Activated T-cell treated with anti-CD3 and anti-CD28 coated beads, Interleukin-2, amount 50 U/mL, for 4 hours (primary cell): ENCODE measurements at regions not wholly inside any gene's neighbourhood (a gene's known extent, or its start where the extent isn't known, plus 50 kb on each side); places are given as distances from the start of the nearest gene placed in this dataset.

Source experiments
- ATAC-seq, 2 donors: fragments of 200-7000 bp; cut with Tn5 transposase; one replicate each; pipeline ENCODE4 v1.10.0; 2021
- DNase-seq: peaks from one replicate; pipeline ENCODE4 v3.0.0-alpha.2; 2020
- H3K27me3 Mint-ChIP-seq: one replicate; pipeline ENCODE4 v1.8.0; 2021; ENCODE audit warnings: low read depth, mixed read lengths
- H3K36me3 Mint-ChIP-seq: one replicate; pipeline ENCODE4 v1.8.0; 2022; ENCODE audit warnings: mixed read lengths; ENCODE audit not compliant: insufficient read depth
- H3K4me1 Mint-ChIP-seq: one replicate; pipeline ENCODE4 v1.8.0; 2021; ENCODE audit warnings: low read depth, mixed read lengths
- H3K4me3 Mint-ChIP-seq: one replicate; pipeline ENCODE4 v1.8.0; 2021; ENCODE audit warnings: mild to moderate bottlenecking, moderate library complexity, mixed read lengths
- H3K9me3 Mint-ChIP-seq: one replicate; pipeline ENCODE4 v1.8.0; 2021; ENCODE audit warnings: mixed read lengths

DNA sequence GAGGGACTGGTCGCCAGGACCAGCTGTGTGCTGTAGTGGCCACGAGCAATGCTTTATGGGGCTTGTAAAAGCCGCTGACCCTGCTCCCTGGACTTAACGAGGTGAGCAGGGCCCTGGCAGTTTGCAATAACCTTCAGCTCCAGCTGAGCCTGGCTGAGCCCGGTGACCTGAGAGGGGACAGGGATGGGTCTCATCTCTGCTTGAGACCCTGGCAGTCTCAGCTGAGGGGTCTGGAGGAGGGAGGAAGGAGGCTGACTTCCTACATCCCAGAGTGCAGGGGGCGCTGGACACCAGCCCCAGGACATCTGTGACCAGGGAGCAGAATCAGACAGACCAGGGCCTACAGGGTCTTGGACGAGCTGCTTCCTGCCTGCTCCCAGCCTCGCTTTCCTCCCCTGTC lies 277.5 kb upstream of the MVB12B start:
- H3K27me3 Mint-ChIP-seq = peaks cover 34% of the 10 kb centered on the region
- no peaks in the 10 kb centered on the region for H3K36me3 Mint-ChIP-seq
- peaks cover 4% of the 10 kb centered on the region for H3K9me3 Mint-ChIP-seq
- no peak overlapping the region for H3K4me3 Mint-ChIP-seq
- ATAC-seq (no peak), DNase-seq (no peak)
- no peaks in the 10 kb centered on the region for H3K4me1 Mint-ChIP-seq

DNA sequence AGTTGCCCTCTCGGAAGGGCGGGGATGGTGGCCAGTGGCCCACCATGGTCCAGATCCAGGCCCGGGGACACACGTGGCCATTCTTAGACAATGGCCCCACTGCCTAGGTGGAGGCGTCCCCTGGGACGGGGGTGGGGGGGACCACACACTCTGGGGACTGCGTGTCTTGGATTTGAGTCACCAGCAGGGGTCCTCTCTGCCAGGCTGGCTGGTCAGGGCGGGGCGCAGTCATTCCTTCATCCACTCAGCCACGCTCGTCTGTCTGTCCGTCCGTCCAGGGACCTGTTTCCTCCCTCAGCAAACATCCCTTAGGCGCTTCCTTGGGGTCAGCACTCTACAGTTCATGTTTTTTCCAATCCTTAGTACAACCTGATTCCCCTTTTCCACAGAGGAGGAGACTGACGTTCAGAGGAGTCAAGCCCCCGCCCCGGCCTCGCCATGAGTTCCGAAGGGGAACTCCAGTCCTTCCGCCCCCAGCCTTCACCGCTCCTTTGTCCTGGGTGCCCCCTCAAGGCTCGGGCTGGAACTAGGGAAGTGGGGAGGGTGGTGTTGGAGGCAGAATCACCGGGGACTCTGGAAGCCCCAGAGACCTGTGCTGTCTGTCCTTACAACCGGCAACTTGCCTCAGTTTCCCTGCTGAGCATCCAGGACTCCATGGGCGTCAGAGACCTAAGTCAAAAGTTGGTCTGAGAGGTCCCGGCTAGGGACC lies 276.6 kb upstream of the MVB12B start:
- no peaks in the 10 kb centered on the region for H3K9me3 Mint-ChIP-seq

GRCh38 chr9:126050605-126050990 lies 276.0 kb upstream of the MVB12B start:
- no peak overlapping the region for H3K4me3 Mint-ChIP-seq
- H3K36me3 Mint-ChIP-seq = no peaks in the 10 kb centered on the region
- H3K27me3 Mint-ChIP-seq = peaks cover 35% of the 10 kb centered on the region
- DNase-seq (no peak), ATAC-seq (no peak)
- no peaks in the 10 kb centered on the region for H3K4me1 Mint-ChIP-seq
- H3K9me3 Mint-ChIP-seq = no peaks in the 10 kb centered on the region

More for the DNA sequence above, 276.6 kb upstream of the MVB12B start:
- ATAC-seq (no peak), DNase-seq (no peak)
- Mint-ChIP-seq H3K36me3 (no peaks in the 10 kb centered on the region), H3K27me3 (peaks cover 31% of the 10 kb centered on the region), H3K4me1 (no peaks in the 10 kb centered on the region), H3K4me3 (no peak overlapping the region)

- Mint-ChIP-seq H3K4me3 (no peak overlapping the region), H3K9me3 (no peaks in the 10 kb centered on the region)
- no peak for DNase-seq
Observed at GRCh38 chr9:126051446-126052130, 275.0 kb upstream of the MVB12B start.

DNA sequence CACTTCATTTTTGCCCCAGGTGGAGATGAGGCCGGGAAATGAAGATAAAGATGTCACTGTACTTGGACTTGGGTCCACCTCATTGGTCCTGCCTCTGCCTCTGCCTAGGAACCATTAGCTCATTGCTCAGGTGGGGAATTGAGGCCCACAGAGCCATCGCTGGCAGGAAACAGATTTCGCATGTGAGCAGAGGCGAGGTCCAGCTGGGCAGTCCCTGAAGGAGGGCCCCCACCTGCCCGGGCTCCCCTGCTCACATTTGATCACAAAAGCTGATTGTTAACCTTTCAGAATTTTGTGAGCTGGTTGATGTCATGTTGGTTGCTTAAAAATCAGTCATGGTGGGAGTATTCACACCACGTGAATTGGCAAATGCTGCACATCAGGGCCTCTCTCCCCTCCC lies 273.8 kb upstream of the MVB12B start:
- H3K36me3 Mint-ChIP-seq = no peaks in the 10 kb centered on the region
- no peaks in the 10 kb centered on the region for H3K4me1 Mint-ChIP-seq
- H3K4me3 Mint-ChIP-seq = no peak overlapping the region
- ATAC-seq (no peak), DNase-seq (no peak)
- peaks cover 27% of the 10 kb centered on the region for H3K27me3 Mint-ChIP-seq
- no peaks in the 10 kb centered on the region for H3K9me3 Mint-ChIP-seq

More at GRCh38 chr9:126051446-126052130, 275.0 kb upstream of the MVB12B start:
- Mint-ChIP-seq H3K4me1 (no peaks in the 10 kb centered on the region), H3K27me3 (peaks cover 33% of the 10 kb centered on the region), H3K36me3 (no peaks in the 10 kb centered on the region)
- ATAC-seq = no peak

- DNase-seq (no peak), ATAC-seq (no peak)
- H3K4me3 Mint-ChIP-seq = no peak overlapping the region
- H3K9me3 Mint-ChIP-seq = no peaks in the 10 kb centered on the region
- no peaks in the 10 kb centered on the region for H3K4me1 Mint-ChIP-seq
- H3K27me3 Mint-ChIP-seq = peaks cover 27% of the 10 kb centered on the region
- no peaks in the 10 kb centered on the region for H3K36me3 Mint-ChIP-seq
Observed at GRCh38 chr9:126053913-126054312, 272.7 kb upstream of the MVB12B start.

- DNase-seq (no peak), ATAC-seq (no peak)
- Mint-ChIP-seq H3K27me3 (peaks cover 30% of the 10 kb centered on the region), H3K4me1 (no peaks in the 10 kb centered on the region), H3K4me3 (no peak overlapping the region), H3K9me3 (no peaks in the 10 kb centered on the region), H3K36me3 (no peaks in the 10 kb centered on the region)
Observed at GRCh38 chr9:126055381-126055985, 271.1 kb upstream of the MVB12B start.

DNA sequence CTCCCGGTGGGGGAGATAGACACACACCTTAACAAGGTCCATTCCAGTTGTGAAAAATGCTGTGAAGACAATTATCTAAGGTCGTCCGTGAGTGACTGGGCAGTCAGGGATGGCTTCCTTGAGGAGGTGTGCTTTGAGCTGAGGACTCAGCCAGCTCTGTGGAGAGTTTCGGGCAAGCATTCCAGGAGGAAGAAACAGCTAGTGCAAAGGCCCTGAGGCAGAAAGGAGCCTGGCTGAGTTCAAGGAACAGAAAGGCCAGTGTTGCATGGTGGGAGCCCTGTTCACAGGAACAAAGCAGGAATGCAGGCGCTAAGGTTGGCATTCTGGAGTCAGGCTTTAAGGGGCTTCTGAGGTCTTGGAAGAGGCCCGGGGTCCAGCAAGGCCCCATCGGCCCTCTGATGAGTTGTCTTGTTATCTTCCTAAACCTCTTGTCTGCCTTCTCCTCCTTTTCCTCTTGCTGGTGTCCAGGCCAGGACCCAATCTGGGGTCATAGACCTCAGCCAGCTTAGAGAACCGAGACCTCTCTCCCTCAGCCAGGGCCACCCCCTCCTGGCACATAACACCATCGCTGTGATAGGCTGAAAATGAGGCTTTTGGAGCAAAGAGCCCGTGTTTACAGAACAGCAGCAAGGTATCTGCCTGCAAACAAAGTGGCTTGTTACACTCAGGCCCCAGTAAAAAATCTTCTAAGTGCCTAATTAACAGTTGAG lies 270.2 kb upstream of the MVB12B start:
- no peak for DNase-seq
- H3K27me3 Mint-ChIP-seq = peaks cover 31% of the 10 kb centered on the region
- no peaks in the 10 kb centered on the region for H3K4me1 Mint-ChIP-seq
- no peak overlapping the region for H3K4me3 Mint-ChIP-seq
- no peaks in the 10 kb centered on the region for H3K9me3 Mint-ChIP-seq
- H3K36me3 Mint-ChIP-seq = no peaks in the 10 kb centered on the region
- no peak for ATAC-seq

DNA sequence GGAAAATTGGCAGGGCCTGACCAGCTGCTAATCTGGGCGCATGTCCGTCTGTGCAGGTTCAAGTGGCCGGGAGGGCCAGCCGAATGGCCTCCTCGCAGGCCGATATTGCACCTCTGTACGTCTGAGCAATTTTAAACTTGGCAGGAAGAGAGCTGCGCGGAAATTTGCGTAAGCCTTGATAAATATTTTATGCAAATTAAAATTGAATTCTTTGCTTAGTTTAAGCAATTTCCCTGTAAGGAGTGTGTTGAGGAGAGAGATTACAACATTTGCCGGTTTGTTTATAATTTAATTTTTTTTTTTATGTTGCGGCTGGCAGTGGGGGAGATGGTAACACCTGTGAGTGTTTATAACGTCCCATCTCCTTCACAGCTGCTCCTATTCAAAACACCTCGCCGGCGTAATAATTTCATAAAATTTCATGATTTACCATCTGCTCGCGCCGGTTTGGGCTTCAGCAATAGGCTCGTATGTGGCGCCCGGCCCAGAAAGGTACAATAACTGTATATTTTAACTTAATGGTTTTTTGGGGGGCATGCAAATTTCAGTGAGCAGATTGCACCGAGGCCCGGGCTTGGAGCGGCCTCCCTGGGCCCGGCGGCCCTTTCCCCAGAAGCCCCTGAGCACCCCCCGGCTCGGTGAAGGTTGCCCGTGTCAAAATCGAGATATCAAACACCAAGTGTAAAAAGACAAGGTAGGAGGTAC lies 269.4 kb upstream of the MVB12B start:
- Mint-ChIP-seq H3K4me3 (no peak overlapping the region), H3K36me3 (no peaks in the 10 kb centered on the region), H3K4me1 (no peaks in the 10 kb centered on the region), H3K9me3 (no peaks in the 10 kb centered on the region), H3K27me3 (peaks cover 29% of the 10 kb centered on the region)
- DNase-seq = no peak
- ATAC-seq = no peak

- H3K4me3 Mint-ChIP-seq = no peak overlapping the region
- no peaks in the 10 kb centered on the region for H3K36me3 Mint-ChIP-seq
- no peaks in the 10 kb centered on the region for H3K4me1 Mint-ChIP-seq
- ATAC-seq (no peak), DNase-seq (no peak)
- H3K27me3 Mint-ChIP-seq = peaks cover 24% of the 10 kb centered on the region
- no peaks in the 10 kb centered on the region for H3K9me3 Mint-ChIP-seq
Observed at GRCh38 chr9:126058011-126058531, 268.6 kb upstream of the MVB12B start.

DNA sequence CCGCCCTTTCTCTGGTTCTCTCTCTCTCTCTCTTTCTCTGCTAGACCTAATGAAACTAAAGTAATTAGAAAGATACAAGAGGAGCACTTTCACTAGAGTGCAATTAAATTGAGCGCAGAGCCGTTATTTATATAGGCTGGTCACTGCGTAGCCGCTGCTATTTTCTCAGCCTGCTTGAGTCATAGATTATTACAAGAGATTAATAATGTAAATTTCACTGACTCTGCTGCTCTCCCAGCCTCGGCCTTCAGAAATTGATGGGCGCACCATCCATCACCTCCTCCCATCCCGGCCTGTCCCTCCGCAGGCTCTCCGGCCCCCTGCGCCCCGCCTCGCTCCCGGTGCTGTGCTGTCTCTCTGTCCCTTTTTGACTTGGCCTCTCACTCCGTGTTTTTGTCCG lies 268.0 kb upstream of the MVB12B start:
- Mint-ChIP-seq H3K4me3 (no peak overlapping the region), H3K9me3 (no peaks in the 10 kb centered on the region), H3K4me1 (no peaks in the 10 kb centered on the region), H3K36me3 (no peaks in the 10 kb centered on the region), H3K27me3 (peaks cover 19% of the 10 kb centered on the region)
- DNase-seq (no peak), ATAC-seq (no peak)

DNA sequence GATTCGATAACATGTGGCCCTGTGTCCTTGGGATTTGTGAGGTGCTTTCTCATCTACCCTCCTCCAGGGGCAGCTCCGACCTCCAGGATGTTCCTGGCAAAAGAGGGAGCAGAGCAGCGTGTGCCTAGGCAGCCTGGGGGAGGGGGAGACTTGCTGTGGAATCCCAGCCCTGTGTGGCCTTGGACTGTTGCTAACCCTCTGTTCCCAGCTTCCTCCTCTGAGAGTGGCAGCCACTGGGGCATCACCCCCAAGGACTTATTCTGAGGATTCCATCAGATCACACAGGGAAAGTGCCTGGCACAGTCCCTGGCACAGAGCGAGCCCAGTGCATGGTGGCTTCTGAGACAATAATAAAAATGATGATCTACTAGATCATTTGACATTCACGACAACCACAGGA lies 265.1 kb upstream of the MVB12B start:
- Mint-ChIP-seq H3K4me3 (no peak overlapping the region), H3K36me3 (no peaks in the 10 kb centered on the region), H3K27me3 (peaks cover 14% of the 10 kb centered on the region), H3K9me3 (no peaks in the 10 kb centered on the region), H3K4me1 (no peaks in the 10 kb centered on the region)
- ATAC-seq (no peak), DNase-seq (no peak)

DNA sequence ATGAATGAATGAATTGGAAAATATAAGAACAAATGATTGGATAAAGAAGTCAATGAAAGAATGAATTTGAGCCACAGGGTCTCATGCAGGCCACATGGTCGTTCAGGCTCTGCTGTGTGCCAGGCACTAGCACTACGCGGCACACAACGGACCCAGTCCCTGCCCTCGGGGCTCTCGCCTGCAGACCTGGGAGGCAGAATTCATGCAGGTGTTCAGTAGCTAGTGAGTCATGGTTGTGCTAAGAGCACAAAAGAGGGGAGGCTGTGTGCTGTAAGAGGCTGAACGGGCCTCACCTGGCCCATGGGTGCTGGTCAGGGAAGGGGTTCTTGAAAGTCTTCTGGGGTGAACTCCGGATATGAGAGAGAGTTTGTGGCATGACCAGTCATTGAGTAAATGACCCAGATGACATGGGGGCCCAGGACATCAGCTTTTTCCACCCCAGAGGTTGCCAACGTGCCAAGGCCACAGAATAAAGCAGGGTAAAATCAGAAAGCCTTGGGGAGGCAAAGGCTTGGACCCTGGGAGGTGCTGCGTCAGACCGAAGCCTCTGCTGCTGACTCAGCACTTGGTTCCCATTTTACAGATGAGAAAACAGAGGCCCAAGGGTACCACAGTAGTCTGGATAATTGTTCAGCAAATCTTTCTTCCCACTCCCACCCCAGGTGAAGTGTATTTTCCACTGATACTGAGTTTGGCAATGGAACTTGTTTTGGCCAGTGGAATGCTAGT lies 264.3 kb upstream of the MVB12B start:
- Mint-ChIP-seq H3K36me3 (no peaks in the 10 kb centered on the region), H3K9me3 (no peaks in the 10 kb centered on the region), H3K4me1 (no peaks in the 10 kb centered on the region), H3K27me3 (peaks cover 14% of the 10 kb centered on the region), H3K4me3 (no peak overlapping the region)
- no peak for ATAC-seq
- DNase-seq = no peak
